HUES6 (cell line): ENCODE measurements at regions not wholly inside any gene's neighbourhood (a gene's known extent, or its start where the extent isn't known, plus 50 kb on each side); places are given as distances from the start of the nearest gene placed in this dataset.
"Not testable (repeated sequence)": the region's sequence is repeated elsewhere in the genome, so short reads cannot be mapped to it uniquely, and the experiment has no call there.

Source experiments
- H3K27ac ChIP-seq: 2 replicates; pipeline ENCODE4 v1.7.0; 2013; ENCODE audit warnings: low read depth, mild to moderate bottlenecking, low read length, inconsistent platforms
- H3K27me3 ChIP-seq: 2 replicates; pipeline ENCODE4 v1.6.1; 2013; ENCODE audit warnings: low read length; ENCODE audit not compliant: control insufficient read depth, insufficient read depth
- H3K36me3 ChIP-seq: 2 replicates; pipeline ENCODE4 v1.6.1; 2013; ENCODE audit warnings: low read length; ENCODE audit not compliant: control insufficient read depth, insufficient read depth
- H3K4me1 ChIP-seq: 2 replicates; pipeline ENCODE4 v1.6.1; 2013; ENCODE audit warnings: low read length; ENCODE audit not compliant: control insufficient read depth, insufficient read depth
- H3K4me3 ChIP-seq: 2 replicates; pipeline ENCODE4 v1.5.1; 2013; ENCODE audit warnings: low read depth, low read length
- H3K9ac ChIP-seq: one replicate; pipeline ENCODE4 v1.6.1; 2013; ENCODE audit warnings: mild to moderate bottlenecking, low read length
- H3K9me3 ChIP-seq: 2 replicates; pipeline ENCODE4 v1.6.1; 2013; ENCODE audit warnings: low read depth, low read length; ENCODE audit not compliant: control insufficient read depth, insufficient read depth

DNA sequence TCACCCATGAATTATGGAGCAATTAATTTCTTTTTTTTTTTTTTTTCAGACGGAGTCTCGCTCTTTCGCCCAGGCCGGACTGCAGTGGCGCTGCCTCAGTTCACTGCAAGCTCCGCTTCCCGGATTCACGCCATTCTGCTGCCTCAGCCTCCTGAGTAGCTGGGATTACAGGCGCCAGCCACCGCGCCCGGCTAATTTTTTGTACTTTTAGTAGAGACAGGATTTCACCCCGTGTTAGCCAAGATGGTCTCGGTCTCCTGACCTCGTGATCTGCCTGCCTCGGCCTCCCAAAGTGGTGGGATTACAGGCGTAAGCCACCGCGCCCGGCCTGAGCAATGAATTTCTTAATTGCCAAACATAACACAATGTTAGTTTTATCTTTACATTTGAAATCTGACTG lies 1261.2 kb downstream of the CDH11 start:
- not testable (repeated sequence) for H3K27me3 ChIP-seq, H3K9me3 ChIP-seq

DNA sequence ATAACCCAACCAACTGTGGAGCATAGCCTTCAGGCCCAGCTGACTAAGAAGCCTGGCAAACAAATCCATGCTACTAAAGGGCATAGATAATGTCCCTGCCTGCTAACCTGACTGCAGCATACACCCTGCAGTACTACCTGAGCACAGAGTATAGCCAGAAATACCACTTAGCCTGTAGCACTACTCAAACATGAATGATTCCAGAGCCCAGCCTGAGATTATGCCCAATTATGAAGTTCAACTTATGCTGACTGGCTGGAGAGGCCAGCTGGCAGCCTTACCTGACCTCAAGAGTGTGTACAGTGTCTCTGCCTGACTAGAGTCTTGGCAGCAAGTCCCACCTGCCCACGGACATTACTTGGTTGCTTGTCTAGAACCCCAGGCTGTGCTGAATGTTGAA lies 1265.3 kb downstream of the CDH11 start:
- H3K4me3 ChIP-seq, result no peak overlapping the region
- no peaks in the 10 kb centered on the region for H3K27me3 ChIP-seq
- no peaks in the 10 kb centered on the region for H3K4me1 ChIP-seq
- no peaks in the 10 kb centered on the region for H3K36me3 ChIP-seq
- no peak overlapping the region for H3K9ac ChIP-seq
- no peak overlapping the region for H3K27ac ChIP-seq
- no peaks in the 10 kb centered on the region for H3K9me3 ChIP-seq

More for the DNA sequence above, 1261.2 kb downstream of the CDH11 start:
- H3K27ac ChIP-seq, H3K36me3 ChIP-seq, H3K9ac ChIP-seq, H3K4me1 ChIP-seq, H3K4me3 ChIP-seq: not testable (repeated sequence)

GRCh38 chr16:63850979-63851378 lies 1270.9 kb downstream of the CDH11 start:
- Histone ChIP-seq H3K4me3 (no peak overlapping the region), H3K27me3 (no peaks in the 10 kb centered on the region), H3K4me1 (no peaks in the 10 kb centered on the region), H3K36me3 (no peaks in the 10 kb centered on the region), H3K9me3 (no peaks in the 10 kb centered on the region), H3K27ac (no peak overlapping the region), H3K9ac (no peak overlapping the region)

DNA sequence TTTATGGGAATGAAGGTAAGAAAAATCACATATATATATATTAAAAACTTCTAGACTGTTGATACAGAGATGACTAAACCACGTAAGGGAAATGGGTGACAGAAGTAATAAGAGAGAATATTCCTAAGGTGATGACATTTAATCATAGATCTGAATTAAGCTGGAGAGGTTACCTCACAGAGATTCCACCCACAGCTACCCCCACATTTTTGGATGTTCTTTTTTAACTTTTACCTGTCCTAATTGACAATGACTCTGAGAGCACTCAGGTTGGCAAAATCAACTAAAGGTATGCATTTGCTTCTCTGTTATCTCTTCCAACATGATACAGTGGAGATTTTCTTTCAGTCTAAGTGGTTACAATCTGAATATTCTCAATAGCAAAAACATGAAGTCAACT lies 1280.6 kb downstream of the CDH11 start:
- Histone ChIP-seq H3K36me3 (no peaks in the 10 kb centered on the region), H3K9me3 (peaks cover 16% of the 10 kb centered on the region; the same call in 1 of the 2 replicates), H3K27ac (no peak overlapping the region), H3K27me3 (no peaks in the 10 kb centered on the region), H3K4me1 (no peaks in the 10 kb centered on the region), H3K9ac (no peak overlapping the region), H3K4me3 (no peak overlapping the region)

DNA sequence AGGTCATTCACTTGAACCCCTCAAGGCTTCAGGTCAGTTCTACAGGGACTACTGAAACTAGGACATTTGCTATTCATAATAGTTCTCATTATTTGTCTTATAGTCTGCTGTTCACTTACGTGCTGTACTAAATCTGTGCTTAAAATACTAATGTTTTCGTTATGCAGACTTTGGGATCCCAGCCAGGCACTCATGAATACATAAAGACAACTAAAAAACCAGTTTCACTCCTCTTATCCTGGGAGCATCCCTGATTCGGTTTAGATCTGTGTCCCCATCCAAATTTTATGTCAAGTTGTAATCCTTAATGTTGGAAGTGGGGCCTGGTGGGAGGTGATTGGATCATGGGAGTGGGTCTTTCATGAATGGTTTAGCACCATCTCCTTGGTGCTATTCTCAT lies 1291.8 kb downstream of the CDH11 start:
- H3K9me3 ChIP-seq, result no peaks in the 10 kb centered on the region
- H3K27ac ChIP-seq, result no peak overlapping the region
- no peaks in the 10 kb centered on the region for H3K4me1 ChIP-seq
- no peak overlapping the region for H3K9ac ChIP-seq
- no peak overlapping the region for H3K4me3 ChIP-seq
- H3K36me3 ChIP-seq, result no peaks in the 10 kb centered on the region
- H3K27me3 ChIP-seq, result no peaks in the 10 kb centered on the region

GRCh38 chr16:63822818-63823217 lies 1299.0 kb downstream of the CDH11 start:
- Histone ChIP-seq H3K27ac (no peak overlapping the region), H3K27me3 (no peaks in the 10 kb centered on the region), H3K9ac (no peak overlapping the region), H3K36me3 (no peaks in the 10 kb centered on the region), H3K4me3 (no peak overlapping the region), H3K9me3 (peaks cover 6% of the 10 kb centered on the region), H3K4me1 (no peaks in the 10 kb centered on the region)

DNA sequence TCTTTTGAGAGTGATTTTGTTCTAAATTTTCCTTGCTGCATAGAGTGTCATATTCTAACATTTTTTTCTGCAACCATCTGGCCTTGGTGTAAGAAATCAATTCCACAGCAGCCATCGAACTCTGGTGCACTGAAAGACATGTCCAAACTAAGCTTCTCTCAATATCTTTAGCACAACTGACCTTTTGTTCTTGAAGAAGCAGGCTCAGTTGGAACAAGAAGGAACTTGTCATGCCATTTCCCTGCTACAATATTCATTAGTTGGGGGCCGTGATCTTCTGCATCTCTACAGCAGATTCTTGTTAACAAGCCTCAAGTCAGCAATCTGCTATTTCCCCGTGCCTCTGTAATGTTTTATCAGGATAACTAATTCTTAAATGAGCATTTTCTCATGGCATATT lies 1305.6 kb downstream of the CDH11 start:
- Histone ChIP-seq H3K27me3 (no peaks in the 10 kb centered on the region), H3K9me3 (peaks cover 6% of the 10 kb centered on the region), H3K4me3 (no peak overlapping the region), H3K36me3 (no peaks in the 10 kb centered on the region), H3K9ac (no peak overlapping the region), H3K27ac (no peak overlapping the region), H3K4me1 (0 out of 2 replicates have a peak, but pooled peaks cover 2% of the 10 kb centered on the region)

DNA sequence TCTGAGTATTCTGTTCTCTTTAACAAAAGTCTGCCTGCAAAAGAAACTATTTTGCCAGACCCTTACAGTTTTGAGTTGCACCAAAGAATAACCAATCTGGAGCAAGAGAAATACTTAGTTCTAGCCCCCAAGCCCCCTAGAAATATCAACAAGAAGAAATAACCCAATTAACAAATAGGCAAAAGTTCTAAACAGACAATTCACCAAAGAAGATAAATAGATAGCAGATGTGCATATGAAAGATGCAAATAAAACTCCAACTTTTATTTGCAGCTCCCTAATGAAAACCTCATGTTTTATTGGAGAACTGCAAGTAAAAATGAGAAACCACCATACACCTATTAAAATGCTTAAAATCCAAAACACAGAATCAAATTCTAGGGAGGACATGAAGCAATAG lies 1308.0 kb downstream of the CDH11 start:
- no peak overlapping the region for H3K27ac ChIP-seq
- H3K4me1 ChIP-seq, result 0 out of 2 replicates have a peak, but pooled peaks cover 2% of the 10 kb centered on the region
- no peak overlapping the region for H3K4me3 ChIP-seq
- no peak overlapping the region for H3K9ac ChIP-seq
- H3K27me3 ChIP-seq, result no peaks in the 10 kb centered on the region
- no peaks in the 10 kb centered on the region for H3K36me3 ChIP-seq
- no peaks in the 10 kb centered on the region for H3K9me3 ChIP-seq

GRCh38 chr16:63808730-63809129 lies 1313.1 kb downstream of the CDH11 start:
- H3K9ac ChIP-seq, result no peak overlapping the region
- no peaks in the 10 kb centered on the region for H3K27me3 ChIP-seq
- no peak overlapping the region for H3K4me3 ChIP-seq
- no peaks in the 10 kb centered on the region for H3K36me3 ChIP-seq
- H3K9me3 ChIP-seq, result no peaks in the 10 kb centered on the region
- no peak overlapping the region for H3K27ac ChIP-seq
- H3K4me1 ChIP-seq, result no peaks in the 10 kb centered on the region

- Histone ChIP-seq H3K9me3 (no peaks in the 10 kb centered on the region), H3K27ac (no peak overlapping the region), H3K4me3 (no peak overlapping the region), H3K4me1 (no peaks in the 10 kb centered on the region), H3K36me3 (no peaks in the 10 kb centered on the region), H3K27me3 (no peaks in the 10 kb centered on the region), H3K9ac (no peak overlapping the region)
Observed at GRCh38 chr16:63806794-63807506, 1314.9 kb downstream of the CDH11 start.

DNA sequence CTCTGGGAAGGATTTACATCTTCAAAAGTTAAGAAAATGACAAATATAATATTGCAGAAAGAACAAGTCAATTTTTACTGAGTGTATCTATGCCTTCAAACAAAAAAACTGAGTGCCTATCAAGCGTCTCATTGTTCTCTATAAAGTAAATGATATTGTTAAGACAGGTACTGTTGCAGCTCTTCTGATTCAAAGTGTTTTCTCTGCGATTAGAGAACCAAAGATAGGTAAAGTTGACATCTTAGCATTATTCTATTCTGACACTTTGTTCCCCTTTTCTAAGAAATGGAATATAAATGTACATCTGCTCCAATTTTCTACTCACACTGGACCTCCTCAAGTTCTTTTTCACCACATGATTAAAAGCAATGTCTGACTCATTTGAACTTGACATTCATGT lies 1317.7 kb downstream of the CDH11 start:
- no peak overlapping the region for H3K4me3 ChIP-seq
- H3K27me3 ChIP-seq, result no peaks in the 10 kb centered on the region
- no peaks in the 10 kb centered on the region for H3K4me1 ChIP-seq
- no peaks in the 10 kb centered on the region for H3K9me3 ChIP-seq
- H3K27ac ChIP-seq, result no peak overlapping the region
- no peak overlapping the region for H3K9ac ChIP-seq
- H3K36me3 ChIP-seq, result no peaks in the 10 kb centered on the region
